RWPE1 (cell line): ENCODE measurements at regions not wholly inside any gene's neighbourhood (a gene's known extent, or its start where the extent isn't known, plus 50 kb on each side); places are given as distances from the start of the nearest gene placed in this dataset.
"Not testable (repeated sequence)": the region's sequence is repeated elsewhere in the genome, so short reads cannot be mapped to it uniquely, and the experiment has no call there.

Experiments
- CTCF ChIA-PET: fragments of 350-600 bp; sonication (Branson Sonifier 250); formaldehyde crosslinking; extraction: SDS; loops from one replicate; lab custom pipeline; 2021; lab: Yijun Ruan, JAX
- POLR2A ChIA-PET: fragments of 400-600 bp; formaldehyde crosslinking; extraction: SDS; loops from one replicate; lab custom pipeline; 2020; ENCODE audit warnings: antibody characterized with exemption; ENCODE audit not compliant: low non-redundant PET; lab: Yijun Ruan, JAX
- DNase-seq: peaks from one replicate; pipeline ENCODE4 v3.0.0; 2012; ENCODE audit warnings: low spot score
- H3K27ac ChIP-seq: fragments of 450-650 bp; 2 replicates; pipeline ENCODE4 v1.5.1; 2017
- TF ChIP-seq, protein P1 (sequence below): fragments of 450-650 bp; conservative IDR thresholded peaks from 2 replicates; pipeline ENCODE4 v1.5.1; 2017; ENCODE audit warnings: low read depth, mild to moderate bottlenecking

DNA sequence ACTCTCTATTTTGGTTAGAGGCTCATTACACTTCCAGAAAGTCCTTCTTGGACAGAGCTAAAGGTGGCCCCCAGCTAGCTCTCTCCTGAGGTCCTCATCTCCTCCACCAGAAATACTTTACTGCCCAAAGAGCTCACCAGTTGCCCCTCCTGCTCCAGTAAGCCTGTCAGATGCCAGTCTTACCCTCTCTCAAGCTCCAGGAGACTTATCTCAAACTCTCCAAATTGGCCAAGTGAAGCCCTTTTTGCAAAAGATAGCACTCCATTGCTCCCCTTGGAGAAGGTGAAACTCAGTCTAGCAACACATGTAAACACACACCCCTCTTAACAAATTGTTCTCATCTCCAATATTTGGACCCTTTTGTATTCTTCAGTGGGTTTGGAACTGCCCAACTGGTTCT is 128.5 kb downstream of the ZNF330 start:
- POLR2A ChIA-PET = no interaction called here

DNA sequence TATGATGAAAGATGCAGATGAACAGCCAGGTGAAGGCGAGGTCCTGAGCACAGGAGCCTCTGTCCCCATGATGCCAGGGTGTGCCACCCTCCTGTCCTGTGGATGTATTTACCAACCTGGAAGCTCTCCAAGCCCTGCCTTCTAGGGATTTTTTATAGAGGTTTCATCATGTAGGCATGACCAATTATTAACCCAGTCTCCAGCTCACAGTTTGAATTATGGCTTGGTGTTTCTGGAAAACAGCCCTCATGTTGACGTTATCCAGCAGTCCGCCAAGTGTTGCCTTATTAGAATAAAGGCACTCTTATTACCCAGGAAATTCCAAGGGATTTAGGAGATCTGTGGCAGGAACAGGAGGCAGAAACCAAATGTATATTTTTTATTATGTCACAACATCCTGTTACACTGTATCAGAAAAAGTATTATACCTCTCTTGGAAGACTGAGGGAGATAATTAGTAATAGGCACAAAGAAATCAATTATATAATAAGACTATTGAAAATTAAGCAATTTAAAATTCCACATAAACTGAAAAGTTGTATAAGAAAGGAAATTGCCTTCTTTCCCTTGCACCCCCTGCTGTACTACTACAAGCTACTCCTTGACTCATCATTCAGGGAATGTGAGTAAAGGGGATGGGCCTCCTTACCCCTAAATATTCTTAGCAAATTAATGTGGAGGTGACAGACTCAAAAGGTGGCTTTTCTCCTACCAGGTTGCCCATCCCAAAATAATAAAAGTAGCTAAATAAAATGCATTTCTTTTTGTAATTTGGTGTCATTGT is 129.6 kb downstream of the ZNF330 start:
- peak; percentile 42 for DNase-seq
- H3K27ac ChIP-seq = peak overlapping the region; percentile 65
- TF ChIP-seq, protein P1, sequence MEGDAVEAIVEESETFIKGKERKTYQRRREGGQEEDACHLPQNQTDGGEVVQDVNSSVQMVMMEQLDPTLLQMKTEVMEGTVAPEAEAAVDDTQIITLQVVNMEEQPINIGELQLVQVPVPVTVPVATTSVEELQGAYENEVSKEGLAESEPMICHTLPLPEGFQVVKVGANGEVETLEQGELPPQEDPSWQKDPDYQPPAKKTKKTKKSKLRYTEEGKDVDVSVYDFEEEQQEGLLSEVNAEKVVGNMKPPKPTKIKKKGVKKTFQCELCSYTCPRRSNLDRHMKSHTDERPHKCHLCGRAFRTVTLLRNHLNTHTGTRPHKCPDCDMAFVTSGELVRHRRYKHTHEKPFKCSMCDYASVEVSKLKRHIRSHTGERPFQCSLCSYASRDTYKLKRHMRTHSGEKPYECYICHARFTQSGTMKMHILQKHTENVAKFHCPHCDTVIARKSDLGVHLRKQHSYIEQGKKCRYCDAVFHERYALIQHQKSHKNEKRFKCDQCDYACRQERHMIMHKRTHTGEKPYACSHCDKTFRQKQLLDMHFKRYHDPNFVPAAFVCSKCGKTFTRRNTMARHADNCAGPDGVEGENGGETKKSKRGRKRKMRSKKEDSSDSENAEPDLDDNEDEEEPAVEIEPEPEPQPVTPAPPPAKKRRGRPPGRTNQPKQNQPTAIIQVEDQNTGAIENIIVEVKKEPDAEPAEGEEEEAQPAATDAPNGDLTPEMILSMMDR = no peak
- ChIA-PET POLR2A (no interaction called here), CTCF (interaction anchor here (0.5 kb wide), 1 partner anchor 256 kb away, joined by 3 read pairs; no protein-coding TSS in a partner anchor)

More for the DNA sequence above, 128.5 kb downstream of the ZNF330 start:
- no peak for DNase-seq
- CTCF ChIA-PET = no interaction called here
- TF ChIP-seq, protein P1 = no peak
- H3K27ac ChIP-seq = no peak overlapping the region

DNA sequence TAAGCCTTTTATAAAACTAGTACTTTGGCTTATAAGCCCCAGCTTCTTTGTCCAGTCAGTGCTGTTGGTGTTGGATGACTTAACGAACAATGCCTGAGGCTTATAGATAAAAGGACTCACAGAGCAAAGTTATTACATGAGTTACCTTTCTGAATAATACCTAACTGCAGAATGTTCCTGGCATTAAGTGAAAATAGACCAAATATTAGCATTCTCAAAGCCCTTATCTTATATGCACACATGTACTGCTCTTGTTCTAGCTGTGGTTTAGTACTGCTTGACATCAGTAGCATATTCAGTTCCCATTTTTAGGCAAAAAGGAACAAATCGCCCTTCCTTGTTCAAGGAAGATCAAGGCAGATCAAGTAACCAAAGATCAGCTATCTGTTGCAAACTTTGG is 131.6 kb downstream of the ZNF330 start:
- ChIA-PET CTCF (interaction anchor here (0.7 to 0.8 kb wide), 2 partner anchors 262 to 1716 kb away, joined by 3 read pairs; no protein-coding TSS in a partner anchor), POLR2A (no interaction called here)
- TF ChIP-seq, protein P1 = no peak
- no peak for DNase-seq
- no peak overlapping the region for H3K27ac ChIP-seq

DNA sequence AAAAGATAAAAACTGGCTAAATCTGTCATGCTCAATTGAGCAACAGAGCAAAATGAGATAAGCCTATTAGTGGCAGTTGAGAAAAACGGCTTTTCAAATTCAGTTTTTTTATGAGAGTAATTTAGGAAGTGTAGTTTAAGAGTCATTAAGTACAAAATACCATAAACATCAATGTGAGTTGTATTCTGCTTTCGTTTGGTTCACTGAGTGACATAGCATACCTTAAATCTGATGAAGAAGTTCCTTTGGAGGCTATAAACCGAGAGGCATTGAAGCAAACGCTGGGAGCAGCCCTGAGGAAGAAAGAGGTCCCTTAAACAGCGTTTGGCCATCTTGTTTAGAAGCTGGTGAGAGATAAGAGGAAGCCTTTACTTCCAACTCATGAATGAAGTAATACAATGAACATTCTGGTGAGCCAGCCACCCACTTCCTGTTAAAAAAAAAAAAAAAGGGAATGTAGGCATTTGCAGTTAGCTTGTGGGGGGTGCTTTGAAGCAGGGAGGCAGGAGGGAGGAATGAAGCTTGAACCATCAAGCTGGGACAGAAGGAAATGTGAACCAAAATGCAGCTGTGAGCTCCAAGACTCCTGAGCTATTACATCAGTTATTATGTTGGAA is 132.3 kb downstream of the ZNF330 start:
- no peak for DNase-seq
- no peak overlapping the region for H3K27ac ChIP-seq
- ChIA-PET POLR2A (no interaction called here), CTCF (interaction anchor here (0.8 kb wide), 1 partner anchor 1716 kb away, joined by 3 read pairs; no protein-coding TSS in a partner anchor)
- TF ChIP-seq, protein P1 = no peak

DNA sequence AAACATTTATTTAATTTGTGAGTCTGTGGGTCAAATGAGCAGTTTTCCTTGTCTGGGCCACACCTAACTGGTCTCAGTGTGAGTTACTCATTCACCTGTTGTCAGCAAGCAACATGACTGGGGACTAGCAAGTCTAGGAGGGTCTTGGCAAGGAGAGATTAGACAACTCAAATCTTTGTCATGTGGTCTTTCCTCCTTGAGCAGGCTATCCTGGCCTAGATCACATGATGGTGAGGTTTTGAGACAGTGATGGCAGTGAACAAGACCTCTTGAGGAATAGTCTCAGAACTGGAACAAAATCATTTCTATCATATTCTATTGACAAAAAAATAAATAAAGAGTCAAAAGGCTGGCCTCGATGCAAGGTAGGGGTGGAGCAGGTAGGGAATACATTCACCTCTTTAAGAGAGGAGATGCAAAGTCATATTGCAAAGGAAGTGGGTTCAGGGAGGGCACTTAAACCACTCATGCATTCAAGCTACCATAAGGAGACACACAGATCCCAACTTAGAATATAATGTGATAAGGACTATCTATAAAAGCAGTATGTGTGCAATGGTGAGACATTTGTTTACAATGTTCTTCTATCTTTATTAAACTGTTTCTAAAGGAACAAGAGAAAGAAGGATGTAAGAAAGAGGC is 135.7 kb downstream of the ZNF330 start:
- POLR2A ChIA-PET = no interaction called here
- H3K27ac ChIP-seq = no peak overlapping the region
- TF ChIP-seq, protein P1 = no peak
- CTCF ChIA-PET = interaction anchor here (0.6 kb wide), 1 partner anchor 1425 kb away, joined by 3 read pairs; no protein-coding TSS in a partner anchor
- no peak for DNase-seq

DNA sequence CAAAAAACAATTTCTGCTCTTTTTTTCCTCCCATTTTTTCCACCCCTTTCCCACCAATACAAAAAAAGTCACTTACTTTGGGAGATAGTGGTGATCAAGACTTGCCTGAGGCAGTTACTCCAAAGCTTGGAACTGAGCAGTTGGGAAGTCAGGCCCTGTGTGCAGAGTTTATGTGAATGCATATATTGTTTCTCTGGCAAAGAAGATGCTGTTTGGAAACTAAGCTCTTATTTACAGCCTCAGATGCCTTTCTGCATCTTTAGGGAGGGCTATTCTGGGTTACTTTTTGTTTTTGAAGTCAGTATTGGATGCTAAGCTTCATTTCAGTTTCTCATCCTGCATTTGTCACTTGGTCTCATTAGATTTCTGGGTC is 136.3 kb downstream of the ZNF330 start:
- no peak for DNase-seq
- H3K27ac ChIP-seq = no peak overlapping the region
- TF ChIP-seq, protein P1 = no peak
- ChIA-PET CTCF (interaction anchor here (0.6 kb wide), 1 partner anchor 1424 kb away, joined by 3 read pairs; no protein-coding TSS in a partner anchor), POLR2A (no interaction called here)

DNA sequence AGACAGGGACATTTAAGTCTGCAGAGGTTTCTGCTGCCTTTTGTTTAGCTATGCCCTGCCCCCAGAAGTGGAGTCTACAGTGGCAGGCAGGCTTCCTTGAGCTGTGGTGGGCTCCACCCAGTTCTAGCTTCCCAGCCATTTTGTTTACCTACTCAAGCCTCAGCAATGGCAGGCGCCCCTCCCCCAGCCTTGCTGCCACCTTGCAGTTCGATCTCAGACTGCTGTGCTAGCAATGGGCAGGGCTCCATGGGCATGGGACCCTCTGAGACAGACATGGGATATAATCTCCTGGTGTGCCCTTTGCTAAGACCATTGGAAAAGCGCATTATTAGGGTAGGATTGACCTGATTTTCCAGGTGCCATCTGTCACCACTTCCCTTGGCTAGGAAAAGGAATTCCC is 147.5 kb downstream of the ZNF330 start:
- DNase-seq, H3K27ac ChIP-seq, CTCF ChIA-PET, POLR2A ChIA-PET: not testable (repeated sequence)
